Parathyroid adenoma (tissue), 2 donors: ENCODE measurements at regions not wholly inside any gene's neighbourhood (a gene's known extent, or its start where the extent isn't known, plus 50 kb on each side); places are given as distances from the start of the nearest gene placed in this dataset.

Experiments used
- H2AFZ ChIP-seq: fragments of 300-600 bp; sonication (generic); one replicate; pipeline ENCODE4 v1.7.0; 2017; ENCODE audit warnings: antibody characterized with exemption, mild to moderate bottlenecking
- H3K27ac ChIP-seq: fragments of 300-600 bp; sonication (generic); one replicate; pipeline ENCODE4 v1.7.0; 2017
- H3K27me3 ChIP-seq: fragments of 300-600 bp; sonication (generic); one replicate; pipeline ENCODE4 v1.7.0; 2017; ENCODE audit warnings: low read length; ENCODE audit not compliant: control insufficient read depth, insufficient read depth
- H3K36me3 ChIP-seq: fragments of 300-600 bp; sonication (generic); one replicate; pipeline ENCODE4 v1.7.0; 2017; ENCODE audit warnings: low read length; ENCODE audit not compliant: control insufficient read depth, insufficient read depth
- H3K4me1 ChIP-seq: fragments of 300-600 bp; sonication (generic); one replicate; pipeline ENCODE4 v1.7.0; 2017; ENCODE audit warnings: control low read depth
- H3K4me2 ChIP-seq: fragments of 300-600 bp; sonication (generic); one replicate; pipeline ENCODE4 v1.7.0; 2017; ENCODE audit warnings: low read length
- H3K4me3 ChIP-seq: fragments of 300-600 bp; sonication (generic); one replicate; pipeline ENCODE4 v1.7.0; 2017; ENCODE audit warnings: low read depth, low read length
- H3K79me2 ChIP-seq: fragments of 300-600 bp; sonication (generic); one replicate; pipeline ENCODE4 v1.7.0; 2017; ENCODE audit warnings: control low read depth
- H3K9ac ChIP-seq: fragments of 300-600 bp; sonication (generic); one replicate; pipeline ENCODE4 v1.7.0; 2017; ENCODE audit warnings: mild to moderate bottlenecking
- H3K9me3 ChIP-seq: fragments of 300-600 bp; sonication (generic); one replicate; pipeline ENCODE4 v1.7.0; 2017; ENCODE audit warnings: low read length; ENCODE audit not compliant: control insufficient read depth
- CTCF ChIP-seq: fragments of 300-600 bp; sonication (generic); IDR thresholded peaks from one replicate; pipeline ENCODE4 v1.7.0; 2017; ENCODE audit warnings: antibody characterized with exemption, mild to moderate bottlenecking
- donor health status: primary hyperparathyroidism.

GRCh38 chr17:55620945-55621344, 101.7 kb downstream of the TMEM100 start:
- no peak overlapping the region for H3K9ac ChIP-seq
- no peak overlapping the region for H3K4me3 ChIP-seq
- H3K27ac ChIP-seq = no peak overlapping the region
- H3K27me3 ChIP-seq = no peaks in the 10 kb centered on the region
- no peak overlapping the region for H3K4me2 ChIP-seq
- no peak for TF ChIP-seq CTCF
- no peaks in the 10 kb centered on the region for H3K36me3 ChIP-seq
- no peak overlapping the region for H2AFZ ChIP-seq
- H3K9me3 ChIP-seq = no peaks in the 10 kb centered on the region
- H3K4me1 ChIP-seq = no peaks in the 10 kb centered on the region
- no peaks in the 10 kb centered on the region for H3K79me2 ChIP-seq

- H3K4me1 ChIP-seq = no peaks in the 10 kb centered on the region
- no peaks in the 10 kb centered on the region for H3K79me2 ChIP-seq
- no peak overlapping the region for H3K4me3 ChIP-seq
- H3K4me2 ChIP-seq = no peak overlapping the region
- no peaks in the 10 kb centered on the region for H3K9me3 ChIP-seq
- H2AFZ ChIP-seq = no peak overlapping the region
- no peak for TF ChIP-seq CTCF
- no peaks in the 10 kb centered on the region for H3K36me3 ChIP-seq
- no peak overlapping the region for H3K9ac ChIP-seq
- no peaks in the 10 kb centered on the region for H3K27me3 ChIP-seq
- H3K27ac ChIP-seq = no peak overlapping the region
These were observed 102.6 kb downstream of the TMEM100 start for GRCh38 chr17:55620023-55620422.

GRCh38 chr17:55617441-55617840, 105.2 kb downstream of the TMEM100 start:
- H2AFZ ChIP-seq = no peak overlapping the region
- no peak overlapping the region for H3K27ac ChIP-seq

GRCh38 chr17:55614061-55614460, 102.8 kb upstream of the SMIM36 start:
- Histone ChIP-seq H3K4me2 (no peak overlapping the region), H3K9me3 (no peaks in the 10 kb centered on the region), H3K27ac (no peak overlapping the region), H3K4me1 (no peaks in the 10 kb centered on the region), H3K36me3 (no peaks in the 10 kb centered on the region), H3K79me2 (no peaks in the 10 kb centered on the region), H3K4me3 (no peak overlapping the region), H2AFZ (no peak overlapping the region), H3K9ac (no peak overlapping the region), H3K27me3 (no peaks in the 10 kb centered on the region)
- TF ChIP-seq CTCF = no peak

More at GRCh38 chr17:55617441-55617840, 105.2 kb downstream of the TMEM100 start:
- no peaks in the 10 kb centered on the region for H3K27me3 ChIP-seq
- H3K36me3 ChIP-seq = no peaks in the 10 kb centered on the region
- no peak for TF ChIP-seq CTCF
- no peak overlapping the region for H3K4me3 ChIP-seq
- no peaks in the 10 kb centered on the region for H3K79me2 ChIP-seq
- H3K9ac ChIP-seq = no peak overlapping the region
- no peak overlapping the region for H3K4me2 ChIP-seq
- no peaks in the 10 kb centered on the region for H3K4me1 ChIP-seq
- no peaks in the 10 kb centered on the region for H3K9me3 ChIP-seq

- Histone ChIP-seq H3K79me2 (no peaks in the 10 kb centered on the region), H3K27me3 (no peaks in the 10 kb centered on the region), H3K9ac (no peak overlapping the region), H3K4me2 (no peak overlapping the region), H3K9me3 (no peaks in the 10 kb centered on the region), H2AFZ (no peak overlapping the region), H3K4me1 (no peaks in the 10 kb centered on the region), H3K27ac (no peak overlapping the region), H3K4me3 (no peak overlapping the region), H3K36me3 (no peaks in the 10 kb centered on the region)
- no peak for TF ChIP-seq CTCF
These were observed 101.5 kb upstream of the SMIM36 start for GRCh38 chr17:55612691-55613141.
